HG02588 (cell line): ENCODE measurements at regions not wholly inside any gene's neighbourhood (a gene's known extent, or its start where the extent isn't known, plus 50 kb on each side); places are given as distances from the start of the nearest gene placed in this dataset.

ENCODE experiments used
- ATAC-seq: cut with Tn5 transposase; IDR thresholded peaks from one replicate; pipeline ENCODE4 v1.9.1; 2021; ENCODE audit warnings: mild to moderate bottlenecking, moderate library complexity; ENCODE audit not compliant: unreplicated experiment

DNA sequence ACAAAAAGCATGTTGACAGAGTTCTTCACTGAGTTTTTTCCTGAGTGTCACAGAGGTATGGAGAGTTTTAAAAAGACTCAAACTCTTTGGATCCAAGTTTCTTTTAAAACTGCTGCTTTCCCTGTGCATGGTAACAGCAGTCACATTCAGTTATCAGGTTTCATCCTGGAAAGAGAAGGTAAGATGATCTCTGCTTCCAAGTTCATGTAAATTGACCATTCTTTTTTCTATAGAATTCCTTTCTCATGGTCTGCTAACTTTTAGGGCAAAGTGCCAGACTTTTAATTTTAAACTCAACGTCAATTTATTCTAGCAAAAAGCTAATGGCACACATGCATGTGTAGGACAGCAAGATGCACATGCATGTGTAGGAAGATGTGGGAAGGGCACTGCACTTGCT lies 52.5 kb upstream of the PRLR start:
- no peak for ATAC-seq

GRCh38 chr5:35281613-35282012 lies 51.3 kb upstream of the PRLR start:
- no peak for ATAC-seq
